ENCODE measurements at regions not wholly inside any gene's neighbourhood (a gene's known extent, or its start where the extent isn't known, plus 50 kb on each side); places are given as distances from the start of the nearest gene placed in this dataset.

DNA sequence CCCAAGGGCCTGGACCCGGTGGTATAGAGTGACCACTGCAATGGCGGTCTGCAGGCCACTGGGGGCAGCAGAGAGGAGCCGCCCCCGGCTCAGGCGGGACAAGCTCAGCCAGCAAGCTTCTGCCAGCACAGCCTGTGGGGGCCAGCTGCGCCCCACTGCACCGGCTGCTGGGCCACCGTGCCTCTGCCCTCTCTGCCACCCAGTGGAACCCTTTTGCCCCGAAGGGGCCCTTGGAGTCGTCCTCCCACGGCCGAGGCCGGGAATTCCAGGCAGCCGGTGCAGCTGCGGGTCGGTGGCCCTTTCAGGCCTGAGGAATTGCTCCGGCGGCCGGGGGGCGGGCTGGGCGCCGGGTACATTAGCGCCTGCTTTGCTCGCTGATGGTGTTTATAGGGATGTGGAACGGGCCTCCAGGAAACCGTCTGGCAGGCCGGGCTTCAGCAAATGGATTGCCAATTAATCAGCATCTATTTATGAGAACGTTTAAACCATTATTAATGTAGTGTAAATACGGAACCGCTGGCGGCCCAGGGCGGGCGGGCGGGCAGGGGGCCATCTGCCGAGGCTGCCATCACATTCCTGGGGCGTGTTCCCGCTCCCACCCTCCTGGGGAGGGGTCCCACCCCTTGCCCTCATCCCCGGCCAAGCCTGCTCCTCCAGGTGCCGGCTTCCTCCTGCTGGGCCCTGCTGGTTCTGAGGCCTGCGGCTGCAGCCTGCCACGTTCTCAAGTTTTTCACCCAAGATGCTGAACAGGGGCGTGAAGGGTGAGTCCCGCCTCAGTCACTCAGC lies 127.4 kb downstream of the BARX1 start:
- DNase-seq, result no peak

DNA sequence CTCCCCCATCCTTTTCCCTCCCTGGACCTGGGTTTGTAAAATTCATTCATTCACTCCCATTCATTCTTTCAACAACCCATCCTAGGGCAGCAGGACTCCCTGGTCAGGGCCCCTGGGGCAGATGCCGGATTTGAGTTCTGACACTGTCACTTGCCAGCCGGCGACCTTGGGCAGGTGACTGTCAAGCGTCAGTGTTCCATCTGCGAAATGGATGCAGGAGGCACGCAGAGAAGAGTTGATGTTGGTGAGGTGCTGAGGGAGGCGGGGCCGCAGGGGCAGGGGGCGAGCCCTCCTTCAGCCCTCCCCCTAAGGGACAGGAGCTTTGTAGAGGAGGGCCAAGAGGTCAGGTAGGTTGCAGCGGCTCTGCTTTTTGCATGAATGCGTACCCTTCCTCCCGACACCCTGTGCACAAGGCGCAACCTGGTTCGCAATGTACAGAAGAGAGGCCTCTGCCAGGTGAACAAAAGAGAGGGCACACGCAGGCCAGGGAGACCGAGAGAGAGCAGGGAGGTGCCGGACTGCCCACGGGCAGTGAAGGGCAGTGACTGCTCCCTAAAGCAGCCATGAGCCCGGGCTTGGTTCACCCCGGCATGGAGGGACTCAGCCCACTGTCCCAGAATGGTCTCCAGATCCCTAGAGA lies 128.1 kb downstream of the BARX1 start:
- no peak for DNase-seq

- no peak for DNase-seq
Observed at GRCh38 chr9:93826209-93826608, 128.9 kb downstream of the BARX1 start.

DNA sequence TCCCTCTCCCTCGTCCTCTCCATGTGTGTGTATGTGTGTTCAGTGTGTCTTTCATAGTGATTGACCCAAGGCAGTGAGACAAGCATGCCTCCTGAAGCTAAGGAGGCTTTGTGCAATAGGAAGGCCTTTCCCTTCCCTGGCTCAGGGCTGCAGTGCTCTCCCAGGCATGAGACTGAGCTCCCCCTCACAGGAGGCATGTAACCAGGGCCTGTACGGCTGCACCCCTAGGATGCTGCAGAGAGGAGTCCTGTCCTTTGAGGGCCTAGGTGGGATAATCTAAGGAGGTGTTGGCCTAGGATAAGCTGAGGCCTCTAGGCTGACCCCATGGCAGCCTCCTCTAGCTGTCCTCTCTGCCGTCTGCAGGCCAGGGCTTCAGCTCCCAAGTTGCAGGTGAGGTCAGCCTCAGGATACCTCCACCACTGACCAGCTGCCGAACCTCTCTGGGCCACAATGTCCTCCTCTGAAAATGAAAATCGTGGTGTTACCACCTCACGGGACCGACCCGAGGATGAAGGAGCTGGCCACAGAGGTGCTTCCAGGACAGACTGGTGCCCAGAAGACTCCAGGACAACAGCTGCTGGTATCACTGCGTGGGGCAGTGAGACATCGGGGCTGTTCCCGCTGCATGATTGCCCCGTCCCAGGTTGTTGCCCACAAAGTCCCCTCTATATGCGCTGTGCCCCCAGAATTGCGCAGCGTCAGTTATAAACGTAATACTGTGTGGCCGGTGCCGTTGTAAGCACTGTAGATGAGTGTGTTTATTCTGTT lies 129.6 kb downstream of the BARX1 start:
- no peak for DNase-seq

- DNase-seq, result no peak
Observed at GRCh38 chr9:93824386-93825294, 130.5 kb downstream of the BARX1 start.

DNA sequence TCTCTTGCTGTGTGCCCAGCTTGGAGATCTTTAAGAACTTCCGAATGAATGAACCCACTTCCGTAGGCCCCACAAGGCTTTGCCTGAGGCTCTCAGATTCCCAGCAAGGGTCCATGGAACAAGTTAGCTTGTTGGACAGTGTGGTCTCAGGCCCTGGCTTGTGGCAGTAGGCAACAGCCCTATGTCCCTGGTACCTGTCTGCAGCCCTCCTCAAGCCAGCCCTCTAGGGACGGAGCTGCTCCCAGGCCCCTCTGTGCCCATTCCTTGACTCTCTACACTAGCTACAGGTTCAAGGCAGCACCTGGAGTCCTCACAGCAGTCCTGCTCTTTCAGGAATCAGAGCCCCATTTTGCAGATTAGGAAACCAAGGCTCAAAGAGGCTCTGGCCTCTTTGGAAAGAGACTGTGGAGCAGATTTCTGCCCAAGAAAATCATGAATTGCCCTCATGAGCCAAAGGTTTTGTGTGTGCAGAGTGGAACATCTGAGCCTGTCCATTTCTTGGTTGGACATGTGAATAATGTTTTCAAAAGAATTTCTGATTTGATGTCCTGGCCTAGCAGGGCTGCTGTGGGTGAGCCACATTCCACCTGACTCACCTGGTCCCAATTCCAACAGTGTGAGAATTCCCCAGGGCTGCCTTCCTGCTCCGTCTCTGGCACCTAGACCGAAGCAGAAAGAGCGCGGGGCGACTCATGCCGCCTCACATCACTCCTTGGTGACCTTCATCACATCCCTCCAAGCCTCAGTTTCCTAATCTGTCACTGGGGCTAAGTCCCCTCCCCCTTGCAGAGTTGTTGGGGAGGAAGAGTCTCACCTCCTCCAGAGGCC lies 131.7 kb downstream of the BARX1 start:
- DNase-seq, result no peak

DNA sequence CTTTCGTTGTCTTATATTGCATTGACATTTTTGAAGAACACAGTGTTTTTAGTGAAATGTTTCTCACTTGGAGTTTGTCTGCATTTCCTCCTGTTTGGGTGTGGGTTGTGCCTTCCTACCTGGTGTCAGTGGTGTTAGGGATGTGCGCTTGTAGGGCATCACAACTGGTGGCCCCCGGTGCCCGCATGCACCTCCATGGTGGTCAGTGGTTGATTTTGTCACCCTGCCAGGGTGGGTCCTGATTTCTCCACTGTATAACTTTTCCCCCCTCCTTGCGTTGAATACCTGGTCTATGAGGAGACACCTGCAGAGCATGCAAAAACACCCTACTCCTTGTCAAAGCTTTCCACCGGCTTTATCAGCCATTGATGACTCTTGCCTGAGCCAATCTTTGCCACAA lies 132.9 kb downstream of the BARX1 start:
- no peak for DNase-seq

- DNase-seq, result no peak
Observed at GRCh38 chr9:93821307-93821703, 133.8 kb downstream of the BARX1 start.

- DNase-seq, result no peak
Observed at GRCh38 chr9:93820667-93821306, 134.4 kb downstream of the BARX1 start.

- no peak for DNase-seq
Observed at GRCh38 chr9:93819905-93820304, 135.2 kb downstream of the BARX1 start.

GRCh38 chr9:93818827-93819472 lies 136.2 kb downstream of the BARX1 start:
- DNase-seq, result no peak

GRCh38 chr9:93818237-93818636 lies 136.9 kb downstream of the BARX1 start:
- no peak for DNase-seq

- DNase-seq, result no peak
Observed at GRCh38 chr9:93815677-93816076, 139.5 kb downstream of the BARX1 start.

DNA sequence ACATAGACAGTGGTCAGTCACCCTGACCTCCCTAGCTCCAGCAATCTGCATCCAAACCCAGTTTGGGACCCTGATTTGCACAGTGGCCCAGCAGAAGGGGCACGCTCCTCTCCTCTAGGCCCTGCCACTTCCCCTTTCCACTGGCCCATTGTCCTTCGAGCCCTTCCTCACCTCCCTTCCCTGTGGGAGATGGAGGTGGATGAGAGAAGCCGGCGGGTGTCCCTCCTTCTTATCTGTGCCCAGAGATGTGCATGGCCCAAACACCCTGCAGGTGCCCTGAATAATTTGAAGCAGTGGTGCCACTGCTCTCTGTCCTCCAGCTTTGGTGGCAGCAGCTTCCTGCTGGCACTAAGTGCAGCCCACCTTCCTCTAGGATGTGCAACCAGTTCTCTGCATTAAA lies 140.0 kb downstream of the BARX1 start:
- DNase-seq, result no peak

- peak; percentile 97 for DNase-seq
Observed at GRCh38 chr9:93814077-93814956, 140.8 kb downstream of the BARX1 start.

GRCh38 chr9:93813221-93814076 lies 141.7 kb downstream of the BARX1 start:
- peak; percentile 13 for DNase-seq

DNA sequence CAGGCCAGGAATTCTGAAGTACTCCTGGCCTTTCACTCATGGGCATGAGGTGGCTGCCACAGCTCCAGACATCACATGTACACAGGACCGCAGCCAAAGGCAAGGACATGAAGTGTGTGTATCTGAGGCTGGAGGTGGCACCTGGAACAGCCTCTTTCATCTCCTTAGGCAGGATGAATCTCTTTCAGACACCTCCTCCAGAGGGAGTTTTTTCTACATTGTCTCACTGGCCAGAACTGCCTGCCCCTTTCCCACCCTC lies 142.8 kb downstream of the BARX1 start:
- no peak for DNase-seq

GRCh38 chr9:93810028-93810971 lies 144.9 kb downstream of the BARX1 start:
- no peak for DNase-seq
